HEK293 (cell line): ENCODE measurements at regions not wholly inside any gene's neighbourhood (a gene's known extent, or its start where the extent isn't known, plus 50 kb on each side); places are given as distances from the start of the nearest gene placed in this dataset.

Experiments
- MYNN ChIP-seq: fragments of 450-650 bp; formaldehyde crosslinking; IDR thresholded peaks from 2 replicates; pipeline ENCODE4 v1.5.1; 2016; ENCODE audit warnings: missing biosample characterization, missing genetic modification characterization, borderline replicate concordance
- SP2 ChIP-seq: fragments of 450-650 bp; formaldehyde crosslinking; IDR thresholded peaks from 2 replicates; pipeline ENCODE4 v1.5.1; 2016; ENCODE audit warnings: missing biosample characterization, missing genetic modification characterization
- ZFP3 ChIP-seq: fragments of 450-650 bp; formaldehyde crosslinking; IDR thresholded peaks from 2 replicates; pipeline ENCODE4 v1.5.1; 2016; ENCODE audit warnings: low read depth, missing biosample characterization, missing genetic modification characterization
- ZNF280D ChIP-seq: fragments of 450-650 bp; formaldehyde crosslinking; IDR thresholded peaks from 2 replicates; pipeline ENCODE4 v1.5.1; 2016; ENCODE audit warnings: missing biosample characterization, missing genetic modification characterization
- ZNF518A ChIP-seq: fragments of 450-650 bp; formaldehyde crosslinking; conservative IDR thresholded peaks from 2 replicates; pipeline ENCODE4 v1.5.1; 2016; ENCODE audit warnings: low read depth, missing biosample characterization, missing genetic modification characterization
- ZNF626 ChIP-seq: fragments of 450-650 bp; sonication (Bioruptor Pico); formaldehyde crosslinking; IDR thresholded peaks from 2 replicates; pipeline ENCODE4 v1.5.1; 2018; ENCODE audit warnings: missing biosample characterization, missing genetic modification characterization, inconsistent platforms
- TF ChIP-seq, protein P1 (sequence below): fragments of 450-650 bp; formaldehyde crosslinking; IDR thresholded peaks from 2 replicates; pipeline ENCODE4 v1.5.1; 2016; ENCODE audit warnings: missing biosample characterization, missing genetic modification characterization

GRCh38 chr7:32273297-32273696 lies 203.1 kb upstream of the PDE1C start:
- TF ChIP-seq, protein P1, sequence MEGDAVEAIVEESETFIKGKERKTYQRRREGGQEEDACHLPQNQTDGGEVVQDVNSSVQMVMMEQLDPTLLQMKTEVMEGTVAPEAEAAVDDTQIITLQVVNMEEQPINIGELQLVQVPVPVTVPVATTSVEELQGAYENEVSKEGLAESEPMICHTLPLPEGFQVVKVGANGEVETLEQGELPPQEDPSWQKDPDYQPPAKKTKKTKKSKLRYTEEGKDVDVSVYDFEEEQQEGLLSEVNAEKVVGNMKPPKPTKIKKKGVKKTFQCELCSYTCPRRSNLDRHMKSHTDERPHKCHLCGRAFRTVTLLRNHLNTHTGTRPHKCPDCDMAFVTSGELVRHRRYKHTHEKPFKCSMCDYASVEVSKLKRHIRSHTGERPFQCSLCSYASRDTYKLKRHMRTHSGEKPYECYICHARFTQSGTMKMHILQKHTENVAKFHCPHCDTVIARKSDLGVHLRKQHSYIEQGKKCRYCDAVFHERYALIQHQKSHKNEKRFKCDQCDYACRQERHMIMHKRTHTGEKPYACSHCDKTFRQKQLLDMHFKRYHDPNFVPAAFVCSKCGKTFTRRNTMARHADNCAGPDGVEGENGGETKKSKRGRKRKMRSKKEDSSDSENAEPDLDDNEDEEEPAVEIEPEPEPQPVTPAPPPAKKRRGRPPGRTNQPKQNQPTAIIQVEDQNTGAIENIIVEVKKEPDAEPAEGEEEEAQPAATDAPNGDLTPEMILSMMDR (tag by site-specific recombination), result no peak
- TF ChIP-seq SP2 (tag by site-specific recombination), result no peak
- no peak for TF ChIP-seq ZNF280D
- TF ChIP-seq ZNF626 (tag by site-specific recombination), result no peak
- TF ChIP-seq MYNN (tag by site-specific recombination), result no peak
- TF ChIP-seq ZFP3, result no peak
- TF ChIP-seq ZNF518A (tag by site-specific recombination), result no peak
